Calu3 (cell line): ENCODE measurements at regions not wholly inside any gene's neighbourhood (a gene's known extent, or its start where the extent isn't known, plus 50 kb on each side); places are given as distances from the start of the nearest gene placed in this dataset.

Source experiments
- BruUV-seq: library from RNA; stranded (reverse); fragments of 400-500 nt; replicated peaks from 2 replicates; lab custom pipeline; 2021; lab: Mats Ljungman, UMichigan
- CTCF ChIA-PET: fragments of 300-600 bp; sonication (Branson Sonifier 250); formaldehyde crosslinking; loops from one replicate; lab custom pipeline; 2022; ENCODE audit warnings: antibody characterized with exemption; lab: Charles Lee
- DNase-seq: peaks from one replicate; pipeline ENCODE4 v3.0.0; 2022
- H3K27ac Mint-ChIP-seq: one replicate; pipeline ENCODE4 v1.8.0; 2022; ENCODE audit warnings: mixed read lengths; ENCODE audit not compliant: unreplicated experiment
- H3K27me3 Mint-ChIP-seq: one replicate; pipeline ENCODE4 v1.8.0; 2022; ENCODE audit warnings: mixed read lengths; ENCODE audit not compliant: unreplicated experiment
- H3K36me3 Mint-ChIP-seq: one replicate; pipeline ENCODE4 v1.8.0; 2022; ENCODE audit warnings: mild to moderate bottlenecking, moderate library complexity, mixed read lengths; ENCODE audit not compliant: insufficient read depth, unreplicated experiment
- H3K4me1 Mint-ChIP-seq: one replicate; pipeline ENCODE4 v1.8.0; 2022; ENCODE audit warnings: mild to moderate bottlenecking, low read depth, mixed read lengths; ENCODE audit not compliant: unreplicated experiment
- H3K4me3 Mint-ChIP-seq: one replicate; pipeline ENCODE4 v1.8.0; 2022; ENCODE audit warnings: mild to moderate bottlenecking, low read depth, moderate library complexity, mixed read lengths; ENCODE audit not compliant: unreplicated experiment
- H3K9me3 Mint-ChIP-seq: one replicate; pipeline ENCODE4 v1.8.0; 2022; ENCODE audit warnings: low read depth, mixed read lengths; ENCODE audit not compliant: unreplicated experiment
- CTCF ChIP-seq: fragments of 200-600 bp; IDR thresholded peaks from one replicate; pipeline ENCODE4 v1.8.0; 2022; ENCODE audit warnings: antibody characterized with exemption; ENCODE audit not compliant: unreplicated experiment
- intact Hi-C: fragments of 100-400 bp; cut with micrococcal nuclease; formaldehyde crosslinking; loops from one replicate; pipeline ENCODE4 v1.10.0; 2022; ENCODE audit not compliant: unreplicated experiment

GRCh38 chr7:20012100-20012499, 205.1 kb downstream of the MACC1 start:
- no peak for TF ChIP-seq CTCF
- Mint-ChIP-seq H3K27ac (no peak overlapping the region), H3K9me3 (no peaks in the 10 kb centered on the region), H3K4me3 (no peak overlapping the region), H3K4me1 (no peaks in the 10 kb centered on the region), H3K27me3 (no peaks in the 10 kb centered on the region), H3K36me3 (no peaks in the 10 kb centered on the region)
- CTCF ChIA-PET = no interaction called here
- no TSS peak for BruUV-seq
- intact Hi-C loops = no loop called here
- no peak for DNase-seq

- BruUV-seq = no TSS peak
- Mint-ChIP-seq H3K36me3 (no peaks in the 10 kb centered on the region), H3K27ac (no peak overlapping the region), H3K4me1 (no peaks in the 10 kb centered on the region), H3K9me3 (no peaks in the 10 kb centered on the region), H3K4me3 (no peak overlapping the region), H3K27me3 (no peaks in the 10 kb centered on the region)
- DNase-seq = no peak
- CTCF ChIA-PET = no interaction called here
- intact Hi-C loops = no loop called here
- no peak for TF ChIP-seq CTCF
Observed at GRCh38 chr7:20010877-20011276, 206.3 kb downstream of the MACC1 start.

- DNase-seq = no peak
- H3K4me3 Mint-ChIP-seq = no peak overlapping the region
- H3K36me3 Mint-ChIP-seq = no peaks in the 10 kb centered on the region
- TF ChIP-seq CTCF = no peak
- H3K27ac Mint-ChIP-seq = no peak overlapping the region
- H3K27me3 Mint-ChIP-seq = no peaks in the 10 kb centered on the region
- H3K4me1 Mint-ChIP-seq = no peaks in the 10 kb centered on the region
- no peaks in the 10 kb centered on the region for H3K9me3 Mint-ChIP-seq
- intact Hi-C loops = no loop called here
- CTCF ChIA-PET = no interaction called here
- no TSS peak for BruUV-seq
Observed at GRCh38 chr7:20007510-20007909, 209.7 kb downstream of the MACC1 start.

- no peak for DNase-seq
- Mint-ChIP-seq H3K9me3 (no peaks in the 10 kb centered on the region), H3K4me1 (no peaks in the 10 kb centered on the region), H3K27ac (no peak overlapping the region), H3K4me3 (no peak overlapping the region), H3K27me3 (no peaks in the 10 kb centered on the region), H3K36me3 (no peaks in the 10 kb centered on the region)
- intact Hi-C loops = no loop called here
- TF ChIP-seq CTCF = no peak
- CTCF ChIA-PET = no interaction called here
- BruUV-seq = no TSS peak
Observed at GRCh38 chr7:20005081-20005480, 212.1 kb downstream of the MACC1 start.

GRCh38 chr7:19999681-20000080, 217.5 kb downstream of the MACC1 start:
- no peak for DNase-seq
- no peaks in the 10 kb centered on the region for H3K4me1 Mint-ChIP-seq
- H3K4me3 Mint-ChIP-seq = no peak overlapping the region
- no peaks in the 10 kb centered on the region for H3K27me3 Mint-ChIP-seq
- H3K36me3 Mint-ChIP-seq = no peaks in the 10 kb centered on the region
- H3K9me3 Mint-ChIP-seq = no peaks in the 10 kb centered on the region
- intact Hi-C loops = no loop called here
- no TSS peak for BruUV-seq
- CTCF ChIA-PET = no interaction called here
- H3K27ac Mint-ChIP-seq = no peak overlapping the region
- TF ChIP-seq CTCF = no peak
